T1000 (cell line): ENCODE measurements at regions not wholly inside any gene's neighbourhood (a gene's known extent, or its start where the extent isn't known, plus 50 kb on each side); places are given as distances from the start of the nearest gene placed in this dataset.
"Not testable (repeated sequence)": the region's sequence is repeated elsewhere in the genome, so short reads cannot be mapped to it uniquely, and the experiment has no call there.

Experiments
- DNase-seq: peaks from one replicate; lab custom pipeline; 2025; ENCODE audit warnings: mixed read lengths; lab: John Stamatoyannopoulos, UW

DNA sequence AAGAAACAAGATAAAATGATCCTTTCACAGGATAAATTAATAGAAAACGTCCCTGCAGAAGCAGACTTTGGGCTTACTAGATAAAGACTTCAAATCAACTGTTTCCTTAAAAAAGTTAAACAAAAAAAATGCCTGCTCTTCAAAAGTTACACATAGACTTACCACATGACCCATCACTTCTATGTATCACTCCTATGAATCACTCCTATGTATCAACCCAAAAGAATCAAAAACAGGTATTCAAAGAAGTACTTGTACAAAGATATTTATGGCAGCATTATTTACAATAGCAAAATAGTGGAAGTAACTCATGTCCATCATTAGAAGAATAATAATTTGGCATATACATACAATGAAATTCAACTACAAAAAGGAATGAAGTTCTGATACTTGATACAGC is 56.3 kb upstream of the PRDM9 start:
- no peak for DNase-seq

DNA sequence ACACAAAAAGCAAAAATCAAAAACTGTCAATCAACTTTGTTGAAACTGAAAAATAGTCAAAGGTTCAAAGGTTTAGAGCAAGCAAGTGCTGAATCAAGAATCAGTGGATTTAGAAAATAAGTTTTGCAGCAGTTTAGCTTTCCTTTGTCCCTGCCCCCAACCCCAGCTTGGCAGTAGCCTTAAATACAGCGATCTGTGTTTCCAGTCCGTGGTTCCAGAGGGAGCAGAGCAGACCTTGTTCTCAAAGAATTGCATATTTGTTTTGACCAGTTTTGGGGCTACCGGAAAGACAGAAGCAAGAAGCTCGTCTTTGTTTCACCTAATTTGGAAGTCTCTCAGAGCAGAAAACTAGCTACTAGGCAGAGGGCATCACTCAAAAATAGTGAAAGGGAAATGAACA is 57.2 kb upstream of the PRDM9 start:
- no peak for DNase-seq

GRCh38 chr5:23448627-23449026 is 58.8 kb upstream of the PRDM9 start:
- DNase-seq, result no peak

GRCh38 chr5:23446424-23446823 is 61.0 kb upstream of the PRDM9 start:
- DNase-seq, result no peak

DNA sequence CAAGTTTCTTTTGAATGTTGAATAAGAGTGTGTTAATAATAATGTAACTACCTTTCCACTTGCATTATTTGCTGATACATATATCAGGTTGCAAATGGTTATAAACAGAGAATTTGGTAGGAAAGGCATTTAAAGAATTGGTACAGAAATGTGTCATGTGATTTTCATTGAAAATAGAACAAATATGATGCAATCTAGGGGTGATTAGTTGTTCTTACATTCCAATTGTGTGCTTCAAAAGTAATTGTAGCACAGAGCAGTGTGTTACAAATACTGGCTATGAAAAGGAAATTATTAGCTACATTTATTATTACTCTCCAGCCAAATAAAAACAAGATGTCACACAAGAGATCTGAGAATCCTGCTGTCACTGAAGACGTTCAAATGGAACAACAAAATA is 61.8 kb upstream of the PRDM9 start:
- no peak for DNase-seq

DNA sequence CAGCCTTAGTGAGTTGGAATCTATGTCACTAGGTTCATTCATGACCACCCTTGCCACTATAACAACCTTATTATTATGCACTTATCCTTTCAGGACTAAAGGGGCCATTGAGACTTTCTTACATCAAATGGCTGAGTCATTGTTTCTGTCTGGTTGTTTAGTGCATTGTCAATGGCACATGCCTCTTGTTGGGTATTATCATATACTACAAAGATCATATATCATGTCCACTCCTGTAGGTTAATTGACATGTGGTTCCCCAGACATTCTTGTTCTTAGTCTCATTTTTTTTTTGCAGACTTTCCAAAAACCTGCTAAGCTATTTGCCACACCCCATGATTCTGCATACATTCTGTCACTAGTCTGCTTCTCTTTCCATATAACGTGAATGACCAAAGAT is 66.7 kb upstream of the PRDM9 start:
- no peak for DNase-seq

DNA sequence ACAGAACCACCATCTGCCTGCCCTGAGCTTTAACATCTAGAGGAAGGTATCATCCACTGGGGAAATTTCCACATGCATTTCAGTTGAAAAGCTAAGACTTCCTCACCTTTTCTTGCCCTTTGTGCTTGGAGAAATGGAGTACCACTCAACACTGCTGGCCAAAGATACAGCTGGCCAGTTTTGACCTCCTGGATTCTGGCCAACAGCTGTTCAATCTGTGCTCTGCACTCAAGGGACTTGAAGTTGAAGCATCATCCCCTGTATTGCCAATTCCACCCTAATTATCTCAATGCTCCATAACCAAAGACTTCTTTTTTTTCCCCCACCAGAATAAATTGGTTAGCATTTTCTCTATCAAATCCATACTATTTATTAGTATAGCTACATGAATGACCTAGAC is 70.4 kb upstream of the PRDM9 start:
- DNase-seq, result no peak

GRCh38 chr5:23433534-23434315 is 73.7 kb upstream of the PRDM9 start:
- no peak for DNase-seq

DNA sequence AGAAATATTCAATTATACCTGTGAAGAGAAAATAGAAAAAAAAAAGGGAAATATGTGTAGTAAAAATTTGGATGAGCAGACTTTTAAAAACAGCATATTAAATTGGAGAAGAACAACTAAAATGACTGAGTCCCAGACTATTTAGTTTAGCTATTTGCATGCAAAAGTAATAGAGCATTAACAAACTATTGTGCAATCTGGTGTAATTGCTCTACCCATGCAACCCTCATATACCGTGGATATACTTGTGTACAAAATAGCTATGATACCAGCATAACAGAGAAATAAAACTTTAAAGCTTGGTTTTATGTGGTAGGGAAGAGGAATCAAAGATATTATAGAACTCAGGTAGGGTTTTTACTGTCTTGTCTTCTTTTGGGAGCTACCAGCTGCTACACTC is 78.7 kb upstream of the PRDM9 start:
- no peak for DNase-seq

GRCh38 chr5:23420214-23420613 is 87.2 kb upstream of the PRDM9 start:
- not testable (repeated sequence) for DNase-seq

DNA sequence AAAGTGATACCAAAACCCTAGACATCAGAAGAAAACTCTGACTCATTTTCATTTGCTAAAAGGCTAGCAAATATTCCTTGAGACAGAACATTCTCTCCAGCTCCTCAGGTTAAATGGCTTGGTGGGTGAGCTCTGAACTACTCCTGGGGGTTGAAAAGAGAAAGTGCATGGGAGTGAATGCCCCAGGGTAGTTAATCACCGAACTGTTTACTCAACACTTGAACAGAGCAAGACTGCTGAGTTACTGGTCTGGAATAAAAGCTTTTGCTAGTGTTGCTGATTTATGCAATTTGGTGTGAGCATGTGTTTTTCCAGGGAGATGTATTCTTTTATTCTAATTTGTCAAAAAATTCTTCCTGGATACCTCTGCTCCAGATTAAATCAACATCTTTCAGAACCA is 88.3 kb upstream of the PRDM9 start:
- no peak for DNase-seq

DNA sequence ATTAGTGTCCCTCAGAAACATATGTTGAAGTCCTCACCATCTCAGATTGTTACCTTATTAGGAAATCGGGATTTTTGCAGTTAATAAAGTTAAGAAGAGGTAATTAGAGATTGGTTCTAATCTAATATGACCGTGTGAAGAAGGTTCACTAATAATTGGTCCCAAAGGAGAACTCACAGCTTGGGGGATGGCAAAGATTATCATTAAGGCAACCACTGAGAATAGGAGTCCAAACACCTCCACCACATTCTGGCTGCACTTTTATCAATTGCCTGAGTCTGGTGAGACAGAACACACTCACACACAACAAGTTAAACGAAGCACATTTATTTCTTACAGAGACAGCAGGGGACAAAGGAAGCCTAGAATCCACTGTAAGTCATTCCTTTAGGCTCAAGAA is 94.9 kb upstream of the PRDM9 start:
- DNase-seq, result no peak

- DNase-seq, result no peak
Measured at GRCh38 chr5:23411994-23412393, 95.4 kb upstream of the PRDM9 start.

GRCh38 chr5:23411200-23411599 is 96.2 kb upstream of the PRDM9 start:
- DNase-seq, result no peak

DNA sequence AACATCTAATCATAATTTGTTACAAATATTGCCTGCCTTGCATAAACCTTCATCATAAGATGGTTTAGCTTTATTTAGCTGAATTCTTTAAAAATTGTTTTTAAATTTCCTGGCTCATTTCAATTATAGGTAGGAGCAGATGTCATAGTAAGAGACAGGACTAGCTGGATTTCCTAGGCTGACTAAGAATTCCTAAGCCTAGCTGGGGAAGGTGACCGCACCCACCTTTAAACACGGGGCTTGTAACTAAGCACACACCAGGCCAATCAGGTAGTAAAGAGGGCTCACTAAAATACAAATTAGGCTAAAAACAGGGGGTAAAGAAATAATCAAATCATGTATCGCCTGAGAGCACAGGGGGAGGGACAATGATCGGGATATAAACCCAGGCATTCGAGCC is 96.6 kb upstream of the PRDM9 start:
- DNase-seq, result not testable (repeated sequence)

DNA sequence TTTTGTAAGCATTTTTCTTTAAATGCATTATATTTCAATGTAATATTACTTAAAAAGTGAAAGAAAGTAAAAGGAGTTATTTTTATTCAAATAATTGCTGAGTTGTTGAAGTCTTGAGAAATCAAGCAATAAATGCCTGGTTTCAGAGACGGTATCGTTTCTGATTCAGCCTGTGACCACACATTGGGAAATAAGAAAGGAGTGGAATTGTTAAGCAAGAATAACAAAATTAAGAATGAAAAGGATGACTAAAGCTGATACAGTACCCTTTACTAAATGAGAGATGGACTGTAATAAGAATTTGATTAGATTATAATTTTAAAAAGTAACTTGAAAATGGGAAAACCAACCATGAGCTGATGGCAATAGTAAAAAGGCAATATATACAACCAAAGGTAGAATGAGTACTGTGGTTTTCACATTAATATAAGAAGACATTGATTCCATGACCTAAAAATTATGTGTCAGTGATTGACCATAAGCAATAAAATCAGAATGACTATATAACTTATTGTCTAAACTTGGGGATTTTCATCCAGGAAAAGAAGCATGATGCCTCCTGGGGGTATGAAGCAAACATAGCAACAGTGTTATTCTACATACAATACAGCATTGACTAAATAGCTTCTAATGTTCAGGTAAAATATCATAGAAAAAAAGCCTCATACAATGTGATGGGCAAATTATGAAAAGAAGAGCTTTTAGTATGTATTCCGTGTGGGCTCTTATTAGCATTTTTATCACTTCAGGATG is 101.9 kb upstream of the PRDM9 start:
- DNase-seq, result no peak

- no peak for DNase-seq
Measured at GRCh38 chr5:23402585-23402984, 104.8 kb upstream of the PRDM9 start.

DNA sequence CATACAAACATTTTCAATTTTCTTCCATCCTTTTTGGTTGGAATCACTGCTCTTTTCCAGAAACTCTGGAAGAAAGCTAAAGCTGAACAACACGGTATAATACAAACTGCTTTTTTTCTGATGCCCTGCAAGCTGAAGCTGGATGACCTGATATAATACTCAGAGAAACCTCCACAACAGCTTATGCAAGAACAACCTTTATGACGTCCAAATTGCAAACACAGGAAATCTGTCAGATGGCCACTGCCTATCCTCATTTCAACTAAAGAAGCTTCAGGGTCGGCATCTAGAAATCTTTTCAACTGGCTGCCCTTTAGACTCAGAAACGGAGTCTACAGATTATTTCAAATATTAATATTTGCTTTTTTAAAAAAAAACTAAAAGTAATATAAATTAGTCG is 106.5 kb upstream of the PRDM9 start:
- DNase-seq, result no peak

GRCh38 chr5:23396346-23396745 is 111.1 kb upstream of the PRDM9 start:
- DNase-seq, result no peak

DNA sequence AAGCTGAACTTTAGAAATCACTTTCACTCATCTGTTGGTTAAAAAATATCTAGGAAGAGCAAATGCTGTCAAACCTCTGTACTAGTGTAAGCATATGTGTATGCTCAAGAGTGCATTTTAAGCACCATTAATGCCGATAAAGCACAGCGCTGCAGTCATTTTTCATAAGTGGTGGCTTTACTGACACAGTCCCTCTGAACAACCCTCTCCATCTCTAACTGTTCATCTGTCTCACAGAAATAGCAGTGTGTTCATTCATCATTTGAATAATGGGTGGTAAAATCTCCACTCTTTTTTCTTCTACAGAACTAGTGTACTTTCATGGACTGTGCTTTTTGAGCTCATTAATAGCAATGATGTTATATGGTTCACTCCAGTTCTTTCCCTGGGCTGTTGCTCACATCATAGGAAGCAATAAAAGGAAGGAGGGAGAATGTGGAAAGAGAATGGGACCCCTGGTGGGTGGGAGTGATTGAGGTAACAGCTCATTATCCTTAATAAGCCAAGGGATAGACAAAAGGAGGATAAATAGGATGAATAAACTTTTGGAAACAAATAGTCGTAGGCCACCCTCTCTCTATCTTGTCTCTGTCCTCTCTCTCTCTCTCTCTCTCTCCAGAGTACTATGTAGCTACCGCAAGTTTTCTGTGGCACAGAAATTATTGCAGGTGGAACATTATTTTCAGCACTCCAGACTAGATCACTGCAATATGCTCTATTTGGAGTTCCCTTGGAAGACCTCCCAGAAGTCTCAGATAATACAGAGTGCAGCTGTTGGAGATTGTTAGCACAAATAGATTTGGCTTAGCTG is 117.9 kb upstream of the PRDM9 start:
- DNase-seq, result no peak

- no peak for DNase-seq
Measured at GRCh38 chr5:23385036-23385435, 122.4 kb upstream of the PRDM9 start.

DNA sequence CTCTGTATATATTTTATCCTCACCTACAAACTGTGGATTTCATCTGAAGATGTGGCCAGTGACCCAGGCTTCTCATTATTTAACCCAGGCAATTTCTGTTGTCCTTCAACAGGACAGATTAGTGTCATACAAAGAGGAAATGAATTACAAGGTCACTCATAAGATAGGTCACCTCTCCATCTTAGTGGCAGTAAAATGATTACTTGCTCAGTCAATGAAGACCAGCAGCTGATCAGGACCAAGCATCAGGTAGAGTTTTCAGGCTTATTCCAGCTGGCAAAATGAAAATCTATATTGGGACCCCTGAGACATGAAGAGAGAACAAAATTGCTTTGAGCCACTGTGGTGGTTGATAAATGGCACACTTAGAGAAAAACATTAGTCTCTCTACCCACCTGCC is 135.2 kb upstream of the PRDM9 start:
- DNase-seq, result no peak

DNA sequence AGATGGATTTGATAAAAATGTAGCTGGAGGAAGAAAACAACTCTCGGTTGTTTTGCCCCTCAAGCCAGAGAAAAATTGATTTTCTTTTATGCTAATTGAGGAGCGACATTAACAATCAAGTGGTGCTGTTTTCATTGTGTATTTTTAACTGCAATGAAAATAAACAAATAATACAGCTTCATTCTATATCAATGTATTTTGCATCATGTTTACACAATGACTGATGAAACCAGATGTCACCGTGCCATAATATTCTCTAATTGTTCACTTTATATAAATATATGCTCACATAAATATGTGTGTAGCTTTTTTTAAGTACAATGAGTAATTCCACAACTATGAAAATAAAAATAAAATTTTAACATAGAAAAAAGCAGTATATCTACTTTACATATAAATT is 139.0 kb upstream of the PRDM9 start:
- no peak for DNase-seq
